Natural killer cell (primary cell): ENCODE measurements at regions not wholly inside any gene's neighbourhood (a gene's known extent, or its start where the extent isn't known, plus 50 kb on each side); places are given as distances from the start of the nearest gene placed in this dataset.
"Not testable (repeated sequence)": the region's sequence is repeated elsewhere in the genome, so short reads cannot be mapped to it uniquely, and the experiment has no call there.

Source experiments
- ATAC-seq, 3 donors: fragments of 150-1000 bp in 2 of 3; fragments of 200-7000 bp in 1 of 3; cut with Tn5 transposase; 1 replicate in 1 of 3; 2 replicates in 2 of 3; pipeline ENCODE4 v1.10.0; 2021; ENCODE audit warnings: mild to moderate bottlenecking in 2 of 3, moderate library complexity in 2 of 3
- DNase-seq, 2 donors: peaks; one replicate each; pipeline versions ENCODE4 v3.0.0 to v3.0.0-alpha.2; 2013 to 2021; ENCODE audit warnings: mixed read lengths in 1 of 2
- H3K27ac ChIP-seq: one replicate; pipeline ENCODE4 v1.5.1; 2013; ENCODE audit warnings: mild to moderate bottlenecking, low read length
- H3K27me3 ChIP-seq: one replicate; pipeline ENCODE4 v1.6.1; 2013; ENCODE audit warnings: low read length; ENCODE audit not compliant: control insufficient read depth, insufficient read depth
- H3K36me3 ChIP-seq: one replicate; pipeline ENCODE4 v1.6.1; 2013; ENCODE audit warnings: low read length; ENCODE audit not compliant: control insufficient read depth, insufficient read depth
- H3K4me1 ChIP-seq: one replicate; pipeline ENCODE4 v1.6.1; 2013; ENCODE audit warnings: low read length; ENCODE audit not compliant: control insufficient read depth, insufficient read depth
- H3K4me3 ChIP-seq: one replicate; pipeline ENCODE4 v1.5.1; 2013; ENCODE audit warnings: low read length
- H3K9me3 ChIP-seq: one replicate; pipeline ENCODE4 v1.6.1; 2013; ENCODE audit warnings: low read length; ENCODE audit not compliant: control insufficient read depth, insufficient read depth
- H3K27ac Mint-ChIP-seq, 2 donors: one replicate each; pipeline ENCODE4 v1.8.0; 2022; ENCODE audit warnings: mild to moderate bottlenecking in 2 of 2, mixed read lengths in 2 of 2, moderate library complexity in 1 of 2
- H3K27me3 Mint-ChIP-seq, 2 donors: one replicate each; pipeline ENCODE4 v1.8.0; 2022; ENCODE audit warnings: low read depth in 2 of 2, mixed read lengths in 2 of 2
- H3K36me3 Mint-ChIP-seq: one replicate; pipeline ENCODE4 v1.8.0; 2022; ENCODE audit warnings: mixed read lengths
- H3K4me1 Mint-ChIP-seq, 2 donors: one replicate each; pipeline ENCODE4 v1.8.0; 2022; ENCODE audit warnings: mixed read lengths in 2 of 2
- H3K4me3 Mint-ChIP-seq: one replicate; pipeline ENCODE4 v1.8.0; 2022; ENCODE audit warnings: mild to moderate bottlenecking, moderate library complexity, mixed read lengths
- H3K9me3 Mint-ChIP-seq, 2 donors: one replicate each; pipeline ENCODE4 v1.8.0; 2022; ENCODE audit warnings: mixed read lengths in 2 of 2
- WGBS: methylation state at CpG from one replicate; pipeline ENCODE4 v1.1.7; 2013; ENCODE audit warnings: missing lambda C conversion rate; ENCODE audit not compliant: insufficient coverage; 5-methylcytosine and 5-hydroxymethylcytosine counted together
- intact Hi-C: fragments of 100-400 bp; cut with micrococcal nuclease; formaldehyde crosslinking; loops from one replicate; pipeline ENCODE4 v1.14.2; 2022
- TF ChIP-seq, protein P1 (sequence below): fragments of 200-600 bp; IDR thresholded peaks from one replicate; pipeline ENCODE4 v1.8.0; 2022; ENCODE audit warnings: antibody characterized with exemption

DNA sequence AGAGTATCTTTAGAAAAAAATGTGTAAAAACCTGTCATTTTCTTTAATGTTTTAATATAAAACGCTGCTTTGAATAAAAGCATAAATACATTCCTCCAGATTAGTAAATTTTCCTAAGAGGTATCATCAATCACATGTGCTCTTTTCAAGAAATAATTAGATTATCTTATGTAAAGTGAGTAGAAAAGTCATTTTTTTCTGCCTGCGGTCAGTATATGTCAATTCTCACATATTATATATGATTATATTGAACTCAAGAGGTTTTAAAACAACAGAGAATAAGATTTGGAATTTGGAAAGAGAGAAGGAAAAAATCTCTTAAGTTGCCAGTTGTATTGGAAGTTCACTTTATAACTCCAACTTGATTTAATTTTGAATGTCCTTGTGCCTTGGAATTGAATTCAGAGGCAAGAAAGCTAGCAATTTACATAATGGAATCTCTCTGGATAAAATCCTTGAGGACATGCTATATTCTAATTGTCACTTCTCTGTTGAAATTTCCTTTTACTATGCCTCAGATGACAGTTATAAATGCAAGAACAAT is 740.1 kb upstream of the SPRY2 start:
- DNase-seq (no peak), ATAC-seq (no peak)
- Mint-ChIP-seq H3K9me3 (peaks cover 4 to 9% of the 10 kb centered on the region in 2 donors), H3K27ac (no peak overlapping the region), H3K4me3 (no peak overlapping the region), H3K27me3 (peaks cover 0 to 2% of the 10 kb centered on the region in 2 donors), H3K36me3 (no peaks in the 10 kb centered on the region), H3K4me1 (no peaks in the 10 kb centered on the region)
- no peak overlapping the region for H3K27ac ChIP-seq
- TF ChIP-seq, protein P1, sequence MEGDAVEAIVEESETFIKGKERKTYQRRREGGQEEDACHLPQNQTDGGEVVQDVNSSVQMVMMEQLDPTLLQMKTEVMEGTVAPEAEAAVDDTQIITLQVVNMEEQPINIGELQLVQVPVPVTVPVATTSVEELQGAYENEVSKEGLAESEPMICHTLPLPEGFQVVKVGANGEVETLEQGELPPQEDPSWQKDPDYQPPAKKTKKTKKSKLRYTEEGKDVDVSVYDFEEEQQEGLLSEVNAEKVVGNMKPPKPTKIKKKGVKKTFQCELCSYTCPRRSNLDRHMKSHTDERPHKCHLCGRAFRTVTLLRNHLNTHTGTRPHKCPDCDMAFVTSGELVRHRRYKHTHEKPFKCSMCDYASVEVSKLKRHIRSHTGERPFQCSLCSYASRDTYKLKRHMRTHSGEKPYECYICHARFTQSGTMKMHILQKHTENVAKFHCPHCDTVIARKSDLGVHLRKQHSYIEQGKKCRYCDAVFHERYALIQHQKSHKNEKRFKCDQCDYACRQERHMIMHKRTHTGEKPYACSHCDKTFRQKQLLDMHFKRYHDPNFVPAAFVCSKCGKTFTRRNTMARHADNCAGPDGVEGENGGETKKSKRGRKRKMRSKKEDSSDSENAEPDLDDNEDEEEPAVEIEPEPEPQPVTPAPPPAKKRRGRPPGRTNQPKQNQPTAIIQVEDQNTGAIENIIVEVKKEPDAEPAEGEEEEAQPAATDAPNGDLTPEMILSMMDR: no peak
- no peaks in the 10 kb centered on the region for H3K9me3 ChIP-seq
- no peaks in the 10 kb centered on the region for H3K4me1 ChIP-seq
- intact Hi-C loops: no loop called here
- H3K27me3 ChIP-seq: no peaks in the 10 kb centered on the region
- WGBS: no CpG with 5 or more reads among the region's 2 CpGs
- H3K4me3 ChIP-seq: no peak overlapping the region
- H3K36me3 ChIP-seq: no peaks in the 10 kb centered on the region

DNA sequence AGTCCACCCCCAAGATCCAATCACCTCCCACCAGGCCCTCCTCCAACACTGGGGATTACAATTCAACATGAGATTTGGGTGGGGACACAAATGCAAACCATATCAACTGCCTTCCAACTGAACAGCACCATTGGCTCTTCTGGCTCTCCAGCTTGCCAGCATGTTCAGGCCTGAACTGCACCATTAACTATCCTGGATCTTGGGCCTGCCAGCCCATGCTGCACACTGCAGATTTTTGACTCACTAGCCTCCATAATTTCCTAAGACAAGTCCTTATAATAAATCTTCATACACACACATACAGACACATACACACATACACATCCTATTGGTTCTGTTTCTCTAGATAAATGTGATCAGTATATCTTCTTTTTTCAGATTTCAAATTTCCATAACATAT is 737.1 kb upstream of the SPRY2 start:
- H3K27me3 ChIP-seq: no peaks in the 10 kb centered on the region
- H3K27ac Mint-ChIP-seq: no peak overlapping the region
- H3K4me1 Mint-ChIP-seq: no peaks in the 10 kb centered on the region
- ATAC-seq (no peak), DNase-seq (no peak)
- no peaks in the 10 kb centered on the region for H3K36me3 Mint-ChIP-seq
- peaks cover 0 to 2% of the 10 kb centered on the region in 2 donors for H3K27me3 Mint-ChIP-seq
- intact Hi-C loops: no loop called here
- H3K9me3 Mint-ChIP-seq: peaks cover 5% of the 10 kb centered on the region in 2 donors
- no peaks in the 10 kb centered on the region for H3K9me3 ChIP-seq
- H3K36me3 ChIP-seq: no peaks in the 10 kb centered on the region
- H3K4me1 ChIP-seq: no peaks in the 10 kb centered on the region
- no peak overlapping the region for H3K27ac ChIP-seq
- no peak overlapping the region for H3K4me3 Mint-ChIP-seq
- no peak overlapping the region for H3K4me3 ChIP-seq
- TF ChIP-seq, protein P1: no peak

DNA sequence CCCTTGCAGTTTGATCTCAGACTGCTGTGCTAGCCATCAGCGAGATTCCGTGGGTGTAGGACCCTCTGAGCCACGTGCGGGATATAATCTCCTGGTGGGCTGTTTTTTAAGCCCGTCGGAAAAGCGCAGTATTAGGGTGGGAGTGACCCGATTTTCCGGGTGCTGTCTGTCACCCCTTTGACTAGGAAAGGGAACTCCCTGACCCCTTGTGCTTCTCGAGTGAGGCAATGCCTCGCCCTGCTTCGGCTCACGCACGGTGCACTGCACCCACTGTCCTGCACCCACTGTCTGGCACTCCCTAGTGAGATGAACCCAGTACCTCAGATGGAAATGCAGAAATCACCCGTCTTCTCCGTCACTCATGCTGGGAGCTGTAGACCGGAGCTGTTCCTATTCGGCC is 728.9 kb upstream of the SPRY2 start:
- WGBS: 91% methylated on average over 16 of the region's 18 CpGs
- H3K4me1 ChIP-seq, H3K27ac Mint-ChIP-seq, H3K36me3 Mint-ChIP-seq, H3K27me3 ChIP-seq, intact Hi-C loops, DNase-seq, H3K27me3 Mint-ChIP-seq, H3K4me3 Mint-ChIP-seq, H3K36me3 ChIP-seq, H3K4me1 Mint-ChIP-seq, H3K9me3 Mint-ChIP-seq, H3K4me3 ChIP-seq, ATAC-seq, H3K9me3 ChIP-seq, H3K27ac ChIP-seq: not testable (repeated sequence)

DNA sequence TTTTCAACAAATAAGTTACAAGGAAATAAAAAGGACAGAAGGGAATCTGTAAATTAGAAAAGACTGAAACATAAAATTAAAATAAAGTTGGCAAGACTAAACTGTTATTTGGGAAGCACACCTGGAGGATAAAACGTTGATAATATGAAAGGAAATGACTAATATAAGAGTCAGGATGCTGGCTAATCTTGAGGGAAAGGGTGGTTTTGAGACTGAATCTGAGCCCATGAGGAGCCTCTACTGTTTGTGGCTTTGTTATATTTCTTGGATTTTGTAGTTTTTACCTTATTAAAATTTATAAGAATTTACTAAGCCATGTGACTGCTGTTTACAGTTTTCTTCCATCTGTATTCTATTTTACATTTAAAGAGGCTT is 718.0 kb upstream of the SPRY2 start:
- WGBS: 4% methylated on average over 1 of the region's 1 CpG
- intact Hi-C loops: no loop called here
- Histone ChIP-seq H3K4me1 (no peaks in the 10 kb centered on the region), H3K36me3 (no peaks in the 10 kb centered on the region), H3K9me3 (no peaks in the 10 kb centered on the region), H3K27ac (no peak overlapping the region), H3K27me3 (no peaks in the 10 kb centered on the region), H3K4me3 (no peak overlapping the region)
- Mint-ChIP-seq H3K27me3 (no peaks in the 10 kb centered on the region), H3K9me3 (no peaks in the 10 kb centered on the region), H3K4me3 (no peak overlapping the region), H3K36me3 (no peaks in the 10 kb centered on the region), H3K4me1 (no peaks in the 10 kb centered on the region), H3K27ac (no peak overlapping the region)
- ATAC-seq: no peak
- no peak for DNase-seq
- TF ChIP-seq, protein P1: no peak
